AG09309 (cell line): ENCODE measurements at regions not wholly inside any gene's neighbourhood (a gene's known extent, or its start where the extent isn't known, plus 50 kb on each side); places are given as distances from the start of the nearest gene placed in this dataset.
"Not testable (repeated sequence)": the region's sequence is repeated elsewhere in the genome, so short reads cannot be mapped to it uniquely, and the experiment has no call there.

Source experiments
- DNase-seq: peaks from one replicate; pipeline ENCODE4 v3.0.0-alpha.2; 2010; ENCODE audit warnings: low read depth
- H3K4me3 ChIP-seq: 2 replicates; pipeline ENCODE4 v1.5.1; 2011; ENCODE audit warnings: mild to moderate bottlenecking, low read depth, low read length, moderate library complexity; ENCODE audit not compliant: control insufficient read depth
- TF ChIP-seq, protein P1 (sequence below): IDR thresholded peaks from 2 replicates; pipeline ENCODE4 v1.5.1; 2011; ENCODE audit warnings: mild to moderate bottlenecking, low read depth, low read length, inconsistent platforms; ENCODE audit not compliant: insufficient read depth, control insufficient read depth; ENCODE audit errors: missing control alignments

DNA sequence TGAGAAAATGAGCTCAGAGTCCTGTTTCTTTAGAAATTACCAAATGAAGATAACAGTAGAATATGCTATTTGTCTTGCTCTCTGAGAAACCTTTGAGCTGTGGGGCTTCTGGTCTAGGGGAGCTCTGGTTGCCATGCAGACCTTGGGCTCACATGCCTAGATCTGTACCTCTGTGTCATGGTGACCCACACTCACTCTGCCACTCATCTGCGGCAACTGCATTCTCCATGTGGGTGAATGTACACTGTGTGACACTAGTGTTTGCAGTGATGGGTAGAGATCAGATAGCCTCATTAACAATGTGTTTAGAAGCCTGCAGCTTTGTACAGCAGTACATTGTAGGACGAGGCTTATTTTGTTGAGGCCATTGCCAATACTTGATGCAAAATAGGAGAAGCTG lies 521.2 kb downstream of the CHSY3 start:
- no peak overlapping the region for H3K4me3 ChIP-seq
- TF ChIP-seq, protein P1, sequence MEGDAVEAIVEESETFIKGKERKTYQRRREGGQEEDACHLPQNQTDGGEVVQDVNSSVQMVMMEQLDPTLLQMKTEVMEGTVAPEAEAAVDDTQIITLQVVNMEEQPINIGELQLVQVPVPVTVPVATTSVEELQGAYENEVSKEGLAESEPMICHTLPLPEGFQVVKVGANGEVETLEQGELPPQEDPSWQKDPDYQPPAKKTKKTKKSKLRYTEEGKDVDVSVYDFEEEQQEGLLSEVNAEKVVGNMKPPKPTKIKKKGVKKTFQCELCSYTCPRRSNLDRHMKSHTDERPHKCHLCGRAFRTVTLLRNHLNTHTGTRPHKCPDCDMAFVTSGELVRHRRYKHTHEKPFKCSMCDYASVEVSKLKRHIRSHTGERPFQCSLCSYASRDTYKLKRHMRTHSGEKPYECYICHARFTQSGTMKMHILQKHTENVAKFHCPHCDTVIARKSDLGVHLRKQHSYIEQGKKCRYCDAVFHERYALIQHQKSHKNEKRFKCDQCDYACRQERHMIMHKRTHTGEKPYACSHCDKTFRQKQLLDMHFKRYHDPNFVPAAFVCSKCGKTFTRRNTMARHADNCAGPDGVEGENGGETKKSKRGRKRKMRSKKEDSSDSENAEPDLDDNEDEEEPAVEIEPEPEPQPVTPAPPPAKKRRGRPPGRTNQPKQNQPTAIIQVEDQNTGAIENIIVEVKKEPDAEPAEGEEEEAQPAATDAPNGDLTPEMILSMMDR, result no peak
- no peak for DNase-seq

DNA sequence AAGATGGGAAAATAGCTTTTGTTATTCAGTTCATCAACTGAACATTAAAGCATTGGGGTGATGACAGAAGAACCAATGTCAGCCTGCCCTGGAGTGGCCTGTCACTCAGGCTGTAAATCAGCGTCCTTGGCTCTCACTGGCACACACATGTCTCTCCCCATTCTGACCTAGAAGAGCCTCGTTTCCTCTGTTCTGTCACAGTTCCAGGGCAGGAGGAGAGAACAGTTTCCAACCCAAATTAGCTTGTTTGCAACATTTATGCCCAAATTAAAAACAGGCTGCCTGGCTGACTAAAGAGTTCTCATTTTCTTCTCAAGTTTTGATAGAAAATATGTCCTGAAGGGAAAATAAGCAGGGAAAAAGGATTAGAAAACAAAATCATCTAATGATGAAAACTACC lies 520.1 kb downstream of the CHSY3 start:
- DNase-seq, result no peak
- H3K4me3 ChIP-seq, result no peak overlapping the region
- TF ChIP-seq, protein P1, result no peak

DNA sequence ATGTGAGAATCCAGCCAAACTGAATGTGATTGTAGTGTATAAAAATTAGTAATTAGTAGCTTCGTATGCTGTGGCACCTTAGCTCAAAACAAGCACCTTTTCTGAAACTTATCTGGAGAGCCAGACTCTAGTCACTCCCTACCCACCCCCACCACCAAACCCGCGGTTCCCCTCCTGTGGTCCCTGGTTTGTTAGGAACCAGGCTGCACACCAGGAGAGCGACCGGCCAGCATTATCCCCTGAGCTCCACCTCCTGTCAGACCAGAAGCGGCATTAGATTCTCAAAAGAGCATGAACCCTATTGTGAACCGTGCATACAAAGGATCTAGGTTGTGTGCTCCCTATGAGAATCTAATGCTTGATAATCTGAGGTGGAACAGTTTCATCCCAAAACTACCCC lies 498.6 kb downstream of the CHSY3 start:
- H3K4me3 ChIP-seq, result no peak overlapping the region
- DNase-seq, result no peak
- TF ChIP-seq, protein P1, result no peak

DNA sequence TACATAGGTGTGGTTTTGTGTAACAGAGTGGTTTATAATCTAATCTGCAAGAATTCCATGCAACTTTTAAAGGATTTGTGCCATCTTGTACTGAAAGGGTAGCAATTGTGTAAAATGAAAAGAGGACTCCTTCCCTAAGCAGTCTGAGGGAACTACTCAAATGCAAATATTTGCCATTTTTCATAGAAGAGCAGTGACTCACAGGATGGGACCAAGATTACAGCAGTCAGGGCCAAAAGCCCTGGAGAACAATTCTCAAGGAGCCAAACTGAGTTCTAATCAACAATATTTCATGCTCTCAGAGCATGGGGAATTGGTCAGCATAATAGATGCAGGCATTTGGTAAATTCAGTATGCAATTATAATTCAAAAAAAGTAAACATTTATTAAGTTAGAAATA lies 495.8 kb downstream of the CHSY3 start:
- TF ChIP-seq, protein P1, result no peak
- peak; percentile 16 for DNase-seq
- no peak overlapping the region for H3K4me3 ChIP-seq

DNA sequence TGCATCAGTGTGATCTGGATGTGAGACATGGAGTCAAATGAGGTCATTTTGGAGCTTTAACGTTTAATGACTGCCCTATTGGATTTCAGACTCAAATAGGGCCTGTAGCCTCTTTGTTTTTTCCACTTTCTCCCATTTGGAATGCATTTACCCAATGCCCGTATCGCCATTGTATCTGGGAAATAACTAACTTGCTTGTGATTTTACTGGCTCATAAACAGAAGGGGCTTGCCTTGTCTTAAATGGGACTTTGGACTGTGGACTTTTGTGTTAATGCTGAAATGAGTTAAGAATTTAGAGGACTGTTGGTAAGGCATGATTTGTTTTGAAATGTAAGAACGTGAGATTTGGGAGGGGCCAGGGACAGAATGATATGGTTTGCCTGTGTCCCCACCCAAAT lies 494.6 kb downstream of the CHSY3 start:
- no peak for DNase-seq
- TF ChIP-seq, protein P1, result no peak
- H3K4me3 ChIP-seq, result no peak overlapping the region

DNA sequence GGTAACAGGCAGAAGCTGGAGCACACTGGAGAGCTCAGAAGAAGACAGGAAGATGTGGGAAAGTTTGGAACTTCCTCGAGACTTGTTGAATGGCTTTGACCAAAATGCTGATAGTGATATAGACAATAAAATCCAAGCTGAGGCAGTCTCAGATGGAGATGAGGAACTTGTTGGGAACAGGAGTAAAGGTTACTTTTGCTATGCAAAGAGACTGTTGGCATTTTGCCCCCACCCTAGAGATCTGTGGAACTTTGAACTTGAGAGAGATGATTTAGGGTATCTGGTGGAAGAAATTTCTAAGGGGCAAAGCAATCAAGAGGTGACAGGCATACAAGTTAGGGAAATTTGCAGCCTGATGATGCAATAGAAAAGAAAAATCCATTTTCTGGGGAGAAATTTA lies 493.5 kb downstream of the CHSY3 start:
- not testable (repeated sequence) for DNase-seq, H3K4me3 ChIP-seq

DNA sequence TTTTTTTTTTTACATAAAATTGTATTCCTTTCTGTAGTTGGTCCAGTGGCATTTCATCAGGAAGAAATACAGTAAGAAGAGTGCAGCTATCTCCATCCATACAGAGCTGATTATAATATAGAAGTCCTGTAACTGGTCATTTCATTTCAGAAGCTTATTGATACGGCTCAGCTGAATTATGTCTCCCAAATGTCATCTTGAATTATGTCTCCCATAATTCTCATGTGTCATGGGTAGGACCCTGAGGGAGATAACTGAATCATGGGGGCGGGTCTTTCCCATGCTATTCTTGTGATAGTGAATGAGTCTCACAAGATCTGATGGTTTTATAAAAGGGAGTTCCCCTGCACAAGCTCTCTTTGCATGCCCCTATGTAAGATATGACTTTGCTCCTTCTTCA lies 492.9 kb downstream of the CHSY3 start:
- H3K4me3 ChIP-seq, result no peak overlapping the region
- TF ChIP-seq, protein P1, result no peak
- no peak for DNase-seq

DNA sequence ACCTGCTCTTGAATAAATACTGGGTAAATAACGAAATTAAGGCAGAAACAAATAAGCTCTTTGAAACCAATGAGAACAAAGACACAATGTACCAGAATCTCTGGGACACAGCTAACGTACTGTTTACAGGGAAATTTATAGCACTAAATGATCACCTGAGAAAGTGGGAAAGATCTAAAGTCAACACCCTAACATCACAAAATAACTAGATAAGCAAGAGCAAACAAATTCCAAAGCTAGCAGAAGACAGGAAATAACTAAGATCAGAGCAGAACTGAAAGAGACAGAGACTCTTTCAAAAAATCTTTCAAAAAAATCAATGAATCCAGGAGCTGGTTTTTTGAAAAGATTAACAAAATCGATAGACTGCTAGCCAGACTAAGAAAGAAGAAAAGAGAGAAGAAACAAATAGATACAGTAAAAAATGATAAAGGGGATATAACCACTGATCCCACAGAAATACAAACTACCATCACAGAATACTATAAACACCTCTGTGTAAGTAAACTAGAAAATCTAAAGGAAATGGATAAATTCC lies 487.5 kb downstream of the CHSY3 start:
- not testable (repeated sequence) for DNase-seq, H3K4me3 ChIP-seq
